IMR-90 (cell line): ENCODE measurements at regions not wholly inside any gene's neighbourhood (a gene's known extent, or its start where the extent isn't known, plus 50 kb on each side); places are given as distances from the start of the nearest gene placed in this dataset.
A peak's percentile ranks its signal among the peaks of the same experiment; 100 is the strongest.

ENCODE experiments used
- ATAC-seq: fragments of 200-7000 bp; cut with Tn5 transposase; 2 replicates; pipeline ENCODE4 v1.9.1; 2020; ENCODE audit warnings: low read depth, mild to moderate bottlenecking, moderate library complexity
- BruUV-seq: library from RNA; stranded (reverse); fragments of 400-500 nt; replicated peaks from 2 replicates; lab custom pipeline; 2021; lab: Mats Ljungman, UMichigan
- CTCF ChIA-PET: fragments of 300-600 bp; formaldehyde crosslinking; extraction: SDS; loops from one replicate; lab custom pipeline; 2021; ENCODE audit warnings: antibody characterized with exemption; lab: Yijun Ruan, JAX
- POLR2A ChIA-PET: fragments of 300-600 bp; sonication (Branson Sonifier 250); formaldehyde crosslinking; loops from one replicate; lab custom pipeline; 2022; ENCODE audit warnings: antibody characterized with exemption; ENCODE audit not compliant: unreplicated experiment; lab: Charles Lee
- DNase-seq: peaks from one replicate; pipeline ENCODE4 v3.0.0; 2013
- H2AFZ ChIP-seq: replicated peaks from 2 replicates; pipeline ENCODE3; 2013; ENCODE audit warnings: low read length, mild to moderate bottlenecking; ENCODE audit not compliant: poor library complexity
- H2AK5ac ChIP-seq: 2 replicates; pipeline ENCODE4 v1.6.1; 2013; ENCODE audit warnings: low read depth, low read length, inconsistent platforms
- H2AK9ac ChIP-seq: replicated peaks from 2 replicates; pipeline ENCODE3; 2013; ENCODE audit warnings: mild to moderate bottlenecking, low read depth, low read length, moderate library complexity; ENCODE audit not compliant: poor library complexity
- H2BK120ac ChIP-seq: 2 replicates; pipeline ENCODE4 v1.6.1; 2013; ENCODE audit warnings: low read depth, low read length, inconsistent platforms
- H2BK15ac ChIP-seq: 3 replicates; pipeline ENCODE4 v1.6.1; 2013; ENCODE audit warnings: low read depth, low read length, inconsistent platforms
- H2BK20ac ChIP-seq: 2 replicates; pipeline ENCODE4 v1.6.1; 2013; ENCODE audit warnings: low read depth, mild to moderate bottlenecking, inconsistent platforms, low read length, moderate library complexity
- H2BK5ac ChIP-seq: 2 replicates; pipeline ENCODE4 v1.6.1; 2013; ENCODE audit warnings: mild to moderate bottlenecking, low read depth, low read length, inconsistent platforms; ENCODE audit not compliant: poor library complexity, severe bottlenecking
- H3K14ac ChIP-seq: replicated peaks from 2 replicates; pipeline ENCODE4 v1.6.1; 2013; ENCODE audit warnings: low read depth, low read length, inconsistent platforms
- H3K18ac ChIP-seq: 2 replicates; pipeline ENCODE4 v1.6.1; 2013; ENCODE audit warnings: low read depth, low read length, control low read depth
- H3K23ac ChIP-seq: 2 replicates; pipeline ENCODE4 v1.6.1; 2013; ENCODE audit warnings: low read depth, low read length, inconsistent platforms
- H3K27ac ChIP-seq: 2 replicates; pipeline ENCODE4 v1.5.1; 2013; ENCODE audit warnings: mild to moderate bottlenecking, control low read depth, low read length; ENCODE audit not compliant: insufficient read depth
- H3K27me3 ChIP-seq: 2 replicates; pipeline ENCODE4 v1.6.1; 2013; ENCODE audit warnings: low read length; ENCODE audit not compliant: control insufficient read depth, insufficient read depth
- H3K36me3 ChIP-seq: 2 replicates; pipeline ENCODE4 v1.6.1; 2013; ENCODE audit warnings: low read length, mixed read lengths; ENCODE audit not compliant: control insufficient read depth, insufficient read depth
- H3K4ac ChIP-seq: 2 replicates; pipeline ENCODE4 v1.6.1; 2013; ENCODE audit warnings: low read depth, low read length, inconsistent platforms
- H3K4me1 ChIP-seq: 2 replicates; pipeline ENCODE4 v1.6.1; 2013; ENCODE audit warnings: low read length, mixed read lengths; ENCODE audit not compliant: control insufficient read depth, insufficient read depth
- H3K4me2 ChIP-seq: 2 replicates; pipeline ENCODE4 v1.6.1; 2013; ENCODE audit warnings: low read depth, mild to moderate bottlenecking, control low read depth, low read length, moderate library complexity
- H3K4me3 ChIP-seq: 2 replicates; pipeline ENCODE4 v1.5.1; 2013; ENCODE audit warnings: low read depth, mild to moderate bottlenecking, control low read depth, low read length, moderate library complexity; ENCODE audit not compliant: insufficient read depth
- H3K56ac ChIP-seq: 2 replicates; pipeline ENCODE4 v1.6.1; 2013; ENCODE audit warnings: low read length, inconsistent platforms; ENCODE audit not compliant: insufficient read depth; ENCODE audit errors: extremely low read depth
- H3K79me1 ChIP-seq, 2 experiments: 2 replicates each; pipeline ENCODE4 v1.6.1; 2013; ENCODE audit warnings: low read length in 2 of 2, inconsistent platforms in 1 of 2, low read depth in 1 of 2
- H3K9ac ChIP-seq: 2 replicates; pipeline ENCODE4 v1.6.1; 2013; ENCODE audit warnings: low read depth, low read length, control low read depth
- H3K9me1 ChIP-seq: 2 replicates; pipeline ENCODE4 v1.6.1; 2013; ENCODE audit warnings: low read length, inconsistent platforms; ENCODE audit not compliant: insufficient read depth
- H3K9me3 ChIP-seq: 2 replicates; pipeline ENCODE4 v1.6.1; 2013; ENCODE audit warnings: low read length; ENCODE audit not compliant: control insufficient read depth, insufficient read depth
- H4K20me1 ChIP-seq: 2 replicates; pipeline ENCODE4 v1.6.1; 2013; ENCODE audit warnings: low read length, inconsistent platforms; ENCODE audit not compliant: insufficient read depth
- H4K5ac ChIP-seq: 2 replicates; pipeline ENCODE4 v1.6.1; 2013; ENCODE audit warnings: mild to moderate bottlenecking, low read depth, low read length, control low read depth
- H4K8ac ChIP-seq, 2 experiments: 2 replicates each; pipeline ENCODE4 v1.6.1; 2013; ENCODE audit warnings: low read depth in 2 of 2, low read length in 2 of 2, control low read depth in 1 of 2, inconsistent platforms in 1 of 2
- H4K91ac ChIP-seq: 2 replicates; pipeline ENCODE4 v1.6.1; 2013; ENCODE audit warnings: low read depth, low read length, inconsistent platforms; ENCODE audit not compliant: insufficient read depth
- CEBPB ChIP-seq: IDR thresholded peaks from 2 replicates; pipeline ENCODE4 v1.6.1; 2012; ENCODE audit warnings: low read depth, low read length, improper control_type of control experiment
- CHD1 ChIP-seq: IDR thresholded peaks from 2 replicates; pipeline ENCODE4 v1.6.1; 2012; ENCODE audit warnings: low read depth, low read length, improper control_type of control experiment
- WGBS, 2 experiments: methylation state at CpG; one replicate each; pipeline versions ENCODE4 v1.1.5 to v1.1.7; 2013; ENCODE audit warnings: missing lambda C conversion rate in 2 of 2; ENCODE audit not compliant: insufficient read length in 1 of 2; ENCODE audit errors: extremely low coverage in 2 of 2; 5-methylcytosine and 5-hydroxymethylcytosine counted together
- dilution Hi-C: fragments of 300-500 bp; cut with HindIII; formaldehyde crosslinking; loops from one replicate; pipeline ENCODE4 v1.14.3; 2018; ENCODE audit warnings: low sequenced_read_pairs; ENCODE audit not compliant: unreplicated experiment
- in situ Hi-C: fragments of 300-500 bp; cut with MboI; formaldehyde crosslinking; loops from 3 replicates; pipeline ENCODE4 v1.14.3; 2019; ENCODE audit warnings: low sequenced_read_pairs, inconsistent platforms, mixed read lengths
- intact Hi-C: fragments of 100-400 bp; cut with micrococcal nuclease; formaldehyde crosslinking; loops from 2 replicates; pipeline ENCODE4 v1.10.0; 2022

- intact Hi-C loops = no loop called here
- Histone ChIP-seq H2BK5ac (no peak overlapping the region), H3K18ac (no peak overlapping the region), H4K8ac (no peak overlapping the region), H2BK120ac (no peak overlapping the region), H3K56ac (no peak overlapping the region), H2AK9ac (no peak overlapping the region), H2BK20ac (no peak overlapping the region), H2AK5ac (no peak overlapping the region), H4K5ac (no peak overlapping the region), H3K27me3 (no peaks in the 10 kb centered on the region), H2BK15ac (no peak overlapping the region), H3K79me1 (no peaks in the 10 kb centered on the region), H3K23ac (no peak overlapping the region), H3K4ac (no peak overlapping the region), H3K9me1 (no peaks in the 10 kb centered on the region), H3K14ac (no peak overlapping the region), H3K4me3 (no peak overlapping the region), H3K9me3 (no peaks in the 10 kb centered on the region), H3K9ac (no peak overlapping the region), H3K27ac (no peak overlapping the region), H3K4me1 (0 out of 2 replicates have a peak, but pooled peaks cover 1% of the 10 kb centered on the region), H3K4me2 (no peak overlapping the region), H4K20me1 (no peaks in the 10 kb centered on the region), H4K91ac (no peak overlapping the region), H3K36me3 (no peaks in the 10 kb centered on the region), H2AFZ (no peak overlapping the region)
- no TSS peak for BruUV-seq
- no peak for ATAC-seq
- CTCF ChIA-PET = no interaction called here
- POLR2A ChIA-PET = no interaction called here
- DNase-seq = no peak
- TF ChIP-seq CEBPB (peak; percentile 77), CHD1 (no peak)
- 100% methylated on average over 2 of the region's 6 CpGs; no CpG with 5 or more reads in 1 of the 2 experiments for WGBS, 2 experiments
- dilution Hi-C loops = no loop called here
- in situ Hi-C loops = no loop called here
Observed at GRCh38 chr4:17153572-17153971, 255.1 kb upstream of the LDB2 start.
